GM21381 (cell line): ENCODE measurements at regions not wholly inside any gene's neighbourhood (a gene's known extent, or its start where the extent isn't known, plus 50 kb on each side); places are given as distances from the start of the nearest gene placed in this dataset.
"Not testable (repeated sequence)": the region's sequence is repeated elsewhere in the genome, so short reads cannot be mapped to it uniquely, and the experiment has no call there.

ENCODE experiments used
- ATAC-seq: cut with Tn5 transposase; IDR thresholded peaks from one replicate; pipeline ENCODE4 v1.9.1; 2021; ENCODE audit warnings: mild to moderate bottlenecking, moderate library complexity; ENCODE audit not compliant: unreplicated experiment

DNA sequence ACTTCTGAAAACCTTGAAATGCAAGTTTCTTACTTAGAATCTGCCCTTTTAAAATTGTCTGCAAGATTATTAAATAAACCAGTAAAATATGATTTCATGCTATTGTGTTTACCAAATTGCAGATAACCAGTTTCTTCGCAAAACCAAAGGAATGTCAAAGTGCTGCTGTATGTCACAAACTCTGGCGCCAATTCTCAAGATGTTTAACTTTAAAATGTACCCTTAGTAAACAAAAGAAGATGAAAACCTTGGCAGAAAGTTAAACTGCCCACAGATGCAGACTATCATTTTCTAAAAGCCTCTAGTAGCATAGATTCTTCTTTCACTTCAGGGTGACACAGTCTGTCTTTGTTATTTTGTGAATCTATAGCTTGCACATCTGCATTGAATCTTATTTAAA is 189.2 kb downstream of the SLITRK6 start:
- ATAC-seq = no peak

DNA sequence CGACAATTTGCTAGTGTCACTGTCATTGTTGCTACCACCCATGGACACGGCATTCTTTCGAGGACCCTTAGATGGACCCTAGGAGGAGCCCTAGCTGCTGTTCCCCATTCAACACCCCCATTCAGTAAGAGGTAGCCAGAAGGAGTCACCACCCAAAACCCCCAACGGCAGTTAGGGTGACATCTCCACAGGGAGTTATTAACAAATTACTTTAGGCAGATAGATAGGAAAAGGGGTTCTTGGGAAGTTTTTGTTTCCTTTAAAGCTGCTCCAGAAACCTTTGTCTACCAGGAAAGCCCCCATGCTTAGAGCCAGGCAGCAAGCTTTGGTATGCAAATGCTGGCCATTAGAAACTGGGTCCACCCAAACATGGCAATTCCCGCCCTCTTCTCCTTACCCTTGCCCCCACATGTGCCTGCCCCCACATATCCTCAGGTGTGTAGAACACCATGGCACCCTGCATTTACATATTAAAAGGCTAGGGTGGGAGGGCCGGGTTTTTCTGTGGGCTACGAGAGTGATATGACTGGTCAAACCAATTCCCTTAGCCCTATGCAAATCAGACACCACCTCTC is 190.9 kb downstream of the SLITRK6 start:
- no peak for ATAC-seq

DNA sequence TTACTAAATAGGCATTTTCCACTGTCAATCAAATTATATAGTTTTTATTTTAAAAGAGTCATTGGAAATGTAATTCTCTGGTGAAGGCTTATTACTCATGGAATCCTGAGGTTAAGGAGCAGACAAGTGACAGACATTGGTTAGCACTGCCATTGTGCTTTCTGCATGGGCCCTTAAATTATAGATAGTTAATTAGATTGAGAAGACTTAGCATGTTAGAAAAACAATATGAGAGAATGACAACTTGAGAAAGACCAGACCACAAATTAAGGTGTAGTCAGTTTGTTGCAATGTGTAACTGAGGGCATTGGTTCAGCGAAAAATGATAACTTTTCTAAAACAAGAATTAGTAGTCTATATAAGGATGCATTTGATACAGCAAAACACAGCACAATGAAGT is 195.5 kb downstream of the SLITRK6 start:
- no peak for ATAC-seq

DNA sequence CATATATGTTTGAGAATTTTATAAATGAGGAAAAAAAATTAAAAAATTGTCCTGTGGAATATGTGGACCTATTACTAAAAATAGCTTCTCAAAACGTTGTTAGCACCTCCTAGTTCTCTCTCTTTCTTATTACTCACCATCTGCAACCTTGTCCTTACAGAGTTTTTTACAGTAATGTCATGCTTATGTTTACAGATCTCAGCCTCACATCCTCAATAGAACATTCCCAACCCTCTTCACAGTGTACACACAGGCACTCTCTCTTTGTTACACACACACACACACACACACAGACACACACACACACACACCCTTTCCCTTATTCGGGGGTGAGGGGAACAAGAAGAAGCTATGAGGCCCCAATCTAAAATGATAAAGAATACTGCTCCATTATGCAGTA is 197.7 kb downstream of the SLITRK6 start:
- no peak for ATAC-seq

DNA sequence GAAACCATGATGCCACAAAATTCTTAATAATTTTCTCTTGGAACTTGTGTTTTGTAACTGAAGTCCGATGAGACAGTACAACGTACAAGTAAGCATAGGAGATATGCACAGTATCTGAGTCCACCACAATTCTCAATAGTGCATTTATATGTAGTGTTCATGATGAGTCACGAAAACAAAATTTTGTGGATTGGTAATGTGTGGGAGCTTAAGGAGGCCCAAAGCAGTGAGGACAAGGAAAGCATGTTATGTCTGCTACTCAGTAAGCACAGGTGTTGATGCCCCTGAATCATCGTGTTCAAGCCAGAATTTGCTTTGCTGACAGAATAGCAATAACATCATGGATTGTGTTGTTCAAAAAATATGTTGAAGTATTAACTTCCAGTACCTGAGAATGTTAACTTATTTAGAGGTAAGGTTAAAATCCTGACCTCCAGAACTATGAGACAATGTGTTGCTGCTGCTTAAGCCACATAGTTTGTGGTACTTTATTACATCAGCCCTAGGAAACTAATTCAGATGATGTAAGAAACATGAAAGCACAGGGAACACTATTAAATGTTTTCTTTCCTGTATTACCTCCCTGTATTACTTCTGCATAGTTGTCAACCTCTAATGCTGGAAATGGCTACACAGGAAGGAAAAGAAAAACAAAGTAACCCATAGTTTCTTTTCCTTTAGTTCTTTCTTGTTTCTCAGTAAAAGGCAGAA is 201.3 kb downstream of the SLITRK6 start:
- no peak for ATAC-seq

DNA sequence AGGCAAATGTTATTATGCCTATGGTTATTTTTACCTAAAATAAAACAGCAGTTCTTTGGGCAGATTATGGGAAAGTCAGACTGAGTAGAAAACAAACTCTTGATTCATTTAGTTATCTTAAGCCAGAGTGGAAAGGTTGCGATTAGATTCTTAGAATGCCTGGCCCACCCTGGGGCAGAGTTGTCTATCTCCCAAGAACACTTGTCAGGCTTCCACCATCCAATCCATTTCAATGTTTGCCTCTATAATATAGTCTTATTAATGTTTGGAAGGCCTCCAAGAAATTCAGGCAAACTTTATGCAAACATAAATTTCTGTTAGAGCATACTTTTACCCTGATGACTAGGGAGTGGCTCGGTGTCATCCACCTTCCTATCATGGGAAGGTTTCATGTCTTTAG is 207.0 kb downstream of the SLITRK6 start:
- ATAC-seq = no peak

DNA sequence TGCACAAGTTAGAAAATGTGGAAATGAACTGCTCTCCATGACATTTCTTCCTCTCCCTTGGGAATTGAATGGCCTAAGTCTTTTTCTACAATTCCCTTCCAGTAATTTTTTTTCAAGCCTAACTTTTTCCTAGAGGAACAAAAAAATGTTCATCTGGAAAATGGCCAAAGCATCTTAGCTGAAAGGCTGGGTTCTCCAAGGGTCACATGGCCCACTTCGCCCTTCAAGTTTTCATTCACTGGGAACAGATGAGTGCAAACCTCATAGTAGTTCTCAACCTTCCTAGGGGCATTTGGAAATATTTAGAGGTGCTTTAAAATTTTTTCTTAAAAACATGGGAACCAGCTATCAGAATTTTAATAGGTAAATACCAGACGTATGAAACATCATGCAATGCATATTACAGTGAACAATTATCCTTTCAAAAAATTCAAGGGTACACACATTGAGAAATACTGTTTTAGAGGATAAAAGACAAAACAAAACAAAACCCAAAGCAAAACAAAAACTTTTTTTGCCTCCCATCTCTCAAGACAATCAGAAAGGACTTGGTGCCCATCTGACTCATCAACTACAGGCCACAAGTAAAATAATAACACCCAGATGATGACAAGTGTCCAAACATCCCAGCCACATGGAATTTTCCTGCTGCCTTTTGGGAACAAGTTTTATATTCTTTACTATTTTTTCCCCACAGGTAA is 208.8 kb downstream of the SLITRK6 start:
- no peak for ATAC-seq

DNA sequence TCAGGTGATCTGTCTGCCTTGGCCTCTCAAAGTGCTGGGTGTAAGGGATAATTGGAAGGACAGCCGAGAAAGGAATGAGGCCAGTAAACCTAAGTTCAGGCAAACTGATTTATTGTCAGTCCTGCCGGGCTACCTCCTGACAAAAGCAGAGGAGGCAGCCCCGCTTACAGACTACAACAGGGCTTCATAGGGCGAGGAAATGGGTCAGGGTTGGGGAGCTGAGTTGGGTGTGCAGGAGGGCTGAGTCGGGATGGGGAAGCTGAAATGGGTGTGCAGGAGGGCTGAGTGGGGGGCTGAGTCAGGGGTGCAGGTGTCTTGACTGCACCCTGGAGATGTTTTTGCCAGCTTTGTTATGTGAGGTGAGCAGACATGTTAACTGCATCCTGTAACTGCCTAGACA is 210.2 kb downstream of the SLITRK6 start:
- no peak for ATAC-seq

DNA sequence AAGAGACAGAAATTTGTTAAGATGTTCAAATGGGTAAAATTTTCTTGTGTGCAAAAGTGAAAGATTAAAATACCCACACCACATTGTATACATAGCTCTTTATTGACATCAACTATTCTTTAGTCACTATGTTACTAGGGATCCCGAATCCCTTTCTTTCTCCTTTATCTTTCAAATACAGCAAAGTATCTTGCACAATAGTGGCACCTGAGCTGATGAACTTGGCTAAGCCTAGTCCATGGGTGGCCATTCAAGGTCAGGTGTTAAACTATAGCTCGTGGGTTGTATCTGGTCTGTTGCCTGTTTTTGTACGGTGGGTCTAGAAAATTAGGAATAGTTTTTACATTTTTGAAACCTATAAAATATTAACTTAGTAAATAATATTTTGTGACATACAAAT is 210.9 kb downstream of the SLITRK6 start:
- no peak for ATAC-seq

DNA sequence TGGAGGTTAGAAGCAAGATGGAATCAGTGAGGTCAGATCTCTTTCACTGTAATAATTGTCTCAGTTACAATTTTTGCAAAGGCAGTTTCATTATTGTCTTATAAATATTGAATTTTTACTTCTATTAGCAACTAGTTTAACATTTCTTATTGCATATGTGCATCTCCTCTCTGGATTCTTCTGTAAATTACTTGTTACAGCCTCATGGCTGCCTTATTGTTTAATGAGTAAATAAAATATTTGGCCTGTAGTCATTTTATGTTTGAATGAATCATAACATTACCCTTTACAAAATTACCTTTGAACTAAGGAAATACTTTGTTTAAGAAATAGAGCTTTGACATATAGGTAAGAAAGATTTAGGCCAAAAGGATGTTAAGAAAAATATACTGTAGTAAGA is 212.4 kb downstream of the SLITRK6 start:
- no peak for ATAC-seq

DNA sequence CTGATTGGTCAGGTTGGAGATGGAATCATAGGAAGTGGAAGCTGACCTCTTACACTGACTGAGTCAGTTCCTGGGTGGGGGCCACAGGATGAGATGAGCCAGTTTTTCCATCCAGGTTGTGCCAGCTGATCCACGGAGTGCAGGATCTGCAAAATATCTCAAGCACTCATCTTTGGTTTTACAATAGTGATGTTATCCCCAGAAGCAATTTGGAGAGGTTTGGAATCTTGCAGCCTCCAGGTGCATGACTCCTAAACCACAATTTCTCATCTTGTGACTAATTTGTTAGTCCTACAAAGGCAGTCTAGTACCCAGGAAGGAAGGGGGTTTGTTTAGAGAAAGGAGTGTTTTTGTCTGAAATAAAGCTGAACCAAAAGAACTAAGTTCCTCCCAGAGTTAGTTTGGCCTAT is 212.8 kb downstream of the SLITRK6 start:
- no peak for ATAC-seq

DNA sequence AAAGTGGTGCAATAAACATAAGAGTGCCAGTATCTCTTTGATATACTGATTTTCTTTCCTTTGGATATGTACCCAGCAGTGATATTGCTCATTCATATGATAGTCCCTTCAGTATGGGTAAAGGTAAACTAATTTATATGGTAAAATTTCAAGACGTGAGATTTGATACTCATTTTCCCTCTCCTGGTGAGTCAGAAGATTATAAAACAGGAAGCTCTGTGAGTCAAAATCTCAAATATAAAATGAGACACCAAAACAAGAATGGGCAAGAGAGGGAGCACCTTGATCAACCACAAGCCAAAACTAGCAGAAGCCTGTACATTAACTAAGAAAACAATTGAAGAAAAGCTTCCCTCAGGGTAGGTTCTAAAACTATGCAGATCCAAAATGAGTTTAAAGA is 216.3 kb downstream of the SLITRK6 start:
- ATAC-seq = no peak

DNA sequence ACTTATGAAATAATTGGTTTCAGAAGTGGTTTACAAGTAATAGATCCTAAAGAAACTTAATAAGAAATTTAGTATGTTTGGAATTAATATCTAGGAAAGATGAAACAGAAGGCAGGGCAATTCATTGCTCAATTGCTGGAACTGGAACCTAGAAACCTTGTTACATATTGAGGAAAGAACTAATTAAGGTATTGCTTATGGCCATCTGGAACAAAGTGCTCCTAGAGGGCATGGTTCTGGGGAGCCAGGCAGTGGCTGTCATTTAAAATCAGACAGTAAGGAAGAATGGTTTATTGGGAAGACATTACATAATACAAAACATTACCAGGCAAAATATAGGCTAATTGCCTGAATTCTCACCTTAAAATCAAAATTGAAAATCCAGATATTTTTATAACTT is 224.1 kb downstream of the SLITRK6 start:
- ATAC-seq = no peak

DNA sequence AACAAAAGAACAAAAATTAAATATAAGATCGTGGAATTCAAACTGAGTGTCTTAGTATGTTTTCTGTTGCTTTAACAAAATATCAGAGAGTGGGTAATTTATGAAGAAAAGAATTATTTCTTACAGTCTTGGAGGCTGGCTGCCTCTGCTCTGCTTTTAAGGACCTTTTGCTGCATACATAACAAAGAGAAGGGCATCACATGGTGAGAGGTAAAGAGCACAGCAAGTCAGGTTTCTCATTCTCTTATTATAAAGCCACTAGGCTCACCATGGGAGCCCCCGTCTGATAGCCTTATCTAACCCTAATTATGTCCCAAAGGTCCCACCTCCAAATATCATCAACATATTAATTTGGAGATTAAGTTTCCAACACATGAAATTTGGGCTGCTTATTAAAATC is 231.3 kb downstream of the SLITRK6 start:
- ATAC-seq = no peak

DNA sequence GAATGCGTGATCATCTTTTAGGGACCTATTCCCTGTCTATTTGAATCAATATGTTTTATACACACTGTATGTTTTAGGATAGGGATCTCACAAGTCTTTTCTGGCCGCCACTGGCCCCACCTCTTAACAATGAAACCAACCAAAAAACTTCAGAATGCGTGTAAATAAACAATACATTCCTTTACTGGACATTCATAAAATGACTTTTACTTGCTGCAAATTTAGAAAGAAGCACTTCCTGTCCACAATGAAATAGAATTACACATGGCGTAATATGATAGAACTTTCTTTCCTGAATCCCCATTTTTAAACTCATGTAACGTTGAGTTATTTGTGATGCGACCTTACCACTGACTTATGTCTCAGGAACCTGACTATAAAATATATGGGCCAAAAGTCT is 233.6 kb downstream of the SLITRK6 start:
- no peak for ATAC-seq

DNA sequence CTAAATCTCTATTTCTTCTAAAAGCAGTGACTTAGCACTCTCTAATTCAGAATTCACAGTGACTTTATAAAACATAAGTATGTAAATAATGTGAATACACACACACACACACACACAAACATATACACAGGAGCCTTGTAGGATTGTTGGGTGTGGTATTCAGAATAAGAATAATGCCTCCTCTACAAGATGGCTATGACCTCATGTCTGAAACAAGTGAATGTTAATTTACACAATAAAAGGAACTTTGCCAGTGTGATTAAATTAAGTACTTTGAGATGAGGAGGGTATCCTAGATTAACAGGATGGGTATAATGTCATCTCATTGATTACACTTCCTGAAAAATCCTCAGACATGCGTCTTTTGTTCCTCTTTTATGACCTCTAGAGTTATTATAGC is 234.6 kb downstream of the SLITRK6 start:
- ATAC-seq = no peak

DNA sequence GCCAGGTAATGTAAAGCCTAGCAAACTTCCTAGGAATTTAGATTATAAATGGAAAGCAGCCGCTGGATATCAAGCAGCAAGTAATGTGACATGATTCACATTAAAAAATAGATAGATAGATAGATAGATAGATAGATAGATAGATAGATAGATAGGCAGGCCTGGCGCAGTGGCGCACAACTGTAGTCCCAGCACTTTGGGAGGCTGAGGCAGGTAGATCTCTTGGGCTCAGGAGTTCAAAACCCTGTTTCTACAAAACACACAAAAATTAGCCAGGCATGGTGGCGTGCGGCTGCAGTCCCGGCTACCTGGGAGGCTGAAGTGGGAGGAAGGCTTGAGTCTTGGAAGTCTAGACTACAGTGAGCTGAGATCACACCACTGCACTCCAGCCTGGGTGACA is 236.9 kb downstream of the SLITRK6 start:
- no peak for ATAC-seq

DNA sequence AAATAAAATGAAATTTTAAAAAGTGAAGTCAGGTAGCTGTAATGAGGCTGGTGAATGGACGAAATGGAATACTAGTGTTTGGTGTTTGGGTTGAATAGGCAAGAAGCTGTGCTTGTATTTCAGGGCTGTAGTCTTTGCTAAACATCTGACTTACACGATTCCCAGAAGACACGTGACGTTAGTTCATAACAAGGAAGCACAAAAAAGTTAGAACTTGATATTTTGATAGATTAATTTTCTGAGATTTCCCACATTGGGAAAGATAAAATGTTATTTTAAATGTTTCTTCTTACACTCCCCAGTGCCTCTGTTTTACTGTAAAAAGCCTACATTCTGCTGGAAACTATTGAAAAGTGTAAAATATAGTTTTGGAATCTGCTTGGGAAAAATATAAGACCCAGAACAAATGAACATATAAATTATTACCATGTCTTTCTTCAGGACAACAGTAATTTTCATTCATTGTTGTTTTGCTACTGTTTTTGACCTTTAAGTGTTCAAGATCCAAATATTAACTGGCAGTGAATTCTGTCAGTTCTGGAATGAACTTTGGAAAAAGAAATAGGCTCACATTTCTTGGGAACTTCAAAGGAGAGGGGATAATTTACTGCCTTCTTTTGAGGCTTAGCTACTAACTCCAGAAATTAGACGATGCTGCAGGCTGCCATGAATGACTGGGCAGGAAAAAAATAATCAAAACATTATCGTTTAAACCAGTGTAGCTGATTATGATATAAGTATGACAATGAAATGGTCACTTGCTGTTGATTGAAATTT is 241.3 kb downstream of the SLITRK6 start:
- no peak for ATAC-seq

DNA sequence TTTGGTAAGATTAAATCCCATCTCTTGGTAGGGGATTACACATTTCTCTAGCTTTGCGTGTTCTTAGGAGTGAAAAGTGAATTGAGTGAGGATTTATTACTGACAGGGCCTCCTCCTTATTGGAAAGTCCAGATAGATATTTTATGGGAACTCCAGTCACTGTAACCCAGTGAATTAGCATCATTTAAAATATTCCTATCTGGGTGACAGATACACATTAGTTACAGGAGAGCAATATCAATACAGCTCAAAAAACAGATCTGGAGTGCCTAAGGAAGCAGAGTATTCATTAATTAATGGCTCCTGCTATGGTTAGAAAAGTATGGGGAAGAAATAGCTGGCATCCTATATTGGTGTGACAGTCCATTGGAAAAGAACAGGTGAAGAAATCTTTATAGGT is 248.2 kb downstream of the SLITRK6 start:
- no peak for ATAC-seq

DNA sequence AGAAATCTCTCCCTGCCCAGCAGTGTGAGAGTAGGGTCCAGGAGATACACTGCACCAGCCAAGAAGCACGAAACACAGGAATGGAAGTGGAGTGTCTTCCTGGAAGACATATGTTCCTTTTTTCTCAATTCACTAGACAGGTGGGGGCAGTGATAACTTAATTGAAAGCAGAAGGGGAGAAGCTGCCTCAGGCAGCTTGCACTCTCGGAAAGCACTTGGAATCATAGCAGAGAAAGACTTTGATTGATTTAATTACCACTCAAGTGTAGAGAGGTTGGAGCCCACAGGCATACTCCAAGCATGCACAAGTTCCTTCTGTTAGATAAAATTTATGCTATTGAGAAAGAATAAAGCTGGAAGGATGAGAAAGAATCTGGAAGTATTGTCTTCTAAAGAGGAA is 249.4 kb downstream of the SLITRK6 start:
- no peak for ATAC-seq

DNA sequence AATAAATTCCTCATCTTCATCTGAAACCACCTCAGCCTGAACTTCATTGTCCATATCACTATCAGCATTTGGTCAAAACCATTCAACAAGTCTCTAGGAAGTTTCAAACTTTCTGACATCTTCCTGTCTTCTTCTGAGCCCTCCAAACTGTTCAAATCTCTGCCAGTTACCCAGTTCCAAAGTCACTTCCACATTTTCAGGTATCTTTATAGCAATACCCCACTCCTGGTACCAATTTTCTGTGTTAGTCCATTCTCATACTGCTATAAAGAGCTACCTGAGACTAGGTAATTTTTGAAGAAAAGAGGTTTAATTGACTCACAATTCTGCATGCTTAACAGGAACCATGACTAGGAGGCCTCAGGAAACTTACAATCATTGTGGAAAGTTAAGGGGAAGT is 250.4 kb downstream of the SLITRK6 start:
- not testable (repeated sequence) for ATAC-seq

DNA sequence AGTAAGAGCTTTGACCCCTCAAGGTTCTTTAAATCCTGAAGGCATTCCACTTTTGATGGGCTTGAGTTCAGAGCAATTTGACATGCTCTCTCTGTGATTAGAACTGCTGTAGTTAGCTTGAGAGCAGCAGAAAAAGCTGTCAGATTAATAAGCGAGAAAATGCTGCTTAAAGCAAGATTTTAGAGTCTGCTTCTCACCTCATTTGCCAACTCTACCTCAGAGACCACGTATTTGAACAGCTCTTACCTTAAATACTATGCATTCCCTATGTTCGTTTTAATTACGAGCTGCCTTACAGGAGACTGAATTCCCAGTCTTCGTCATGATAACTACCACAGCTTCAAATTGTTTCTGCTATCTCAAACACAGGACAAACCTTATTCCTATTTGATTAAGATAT is 253.4 kb downstream of the SLITRK6 start:
- no peak for ATAC-seq
